GM21619 (cell line): ENCODE measurements at regions not wholly inside any gene's neighbourhood (a gene's known extent, or its start where the extent isn't known, plus 50 kb on each side); places are given as distances from the start of the nearest gene placed in this dataset.

Experiments used
- ATAC-seq: cut with Tn5 transposase; IDR thresholded peaks from one replicate; pipeline ENCODE4 v1.9.1; 2021; ENCODE audit not compliant: unreplicated experiment

- ATAC-seq: no peak
Observed at GRCh38 chr6:47934023-47934422, 152.2 kb downstream of the OPN5 start.

DNA sequence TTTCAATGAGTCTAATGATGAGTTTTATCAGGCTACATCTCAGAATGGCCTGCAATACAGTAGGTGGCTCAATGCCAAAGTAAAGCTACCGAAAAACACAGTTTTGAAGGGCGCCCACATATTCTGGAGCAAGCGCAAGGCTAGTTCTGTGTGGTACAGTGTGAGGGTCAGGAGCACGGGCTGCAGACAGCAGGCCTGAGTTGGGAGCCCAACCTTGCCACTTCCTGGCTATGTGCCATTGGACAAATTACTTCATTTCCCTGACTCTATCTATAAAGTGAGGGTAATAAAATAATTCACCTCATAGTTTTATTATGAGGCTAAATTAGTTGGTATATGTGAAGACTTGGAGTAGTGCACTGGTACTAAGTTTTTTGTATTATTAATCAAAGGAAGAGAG, 150.7 kb downstream of the OPN5 start:
- no peak for ATAC-seq

GRCh38 chr6:47924001-47924400, 142.2 kb downstream of the OPN5 start:
- no peak for ATAC-seq

DNA sequence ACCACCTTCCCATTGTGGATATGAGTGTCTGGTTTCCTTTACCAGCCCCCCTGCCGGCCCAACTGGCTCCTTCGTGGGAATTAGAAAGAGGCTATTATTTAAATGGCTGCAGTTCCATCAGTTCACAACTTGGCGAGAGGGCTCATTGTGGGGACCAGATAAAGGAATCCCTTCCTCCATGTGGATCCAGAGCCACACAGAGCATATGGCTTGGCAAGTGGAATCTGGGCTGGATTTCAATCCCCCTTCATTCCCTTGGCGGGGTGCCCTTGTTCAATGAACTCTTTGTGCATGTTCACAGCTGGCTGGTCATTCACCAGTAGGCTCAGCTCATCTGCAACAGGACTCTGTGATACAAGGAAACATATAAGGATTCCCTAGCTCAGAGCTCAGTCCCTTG, 140.6 kb downstream of the OPN5 start:
- no peak for ATAC-seq

GRCh38 chr6:47919875-47920274, 138.0 kb downstream of the OPN5 start:
- no peak for ATAC-seq

DNA sequence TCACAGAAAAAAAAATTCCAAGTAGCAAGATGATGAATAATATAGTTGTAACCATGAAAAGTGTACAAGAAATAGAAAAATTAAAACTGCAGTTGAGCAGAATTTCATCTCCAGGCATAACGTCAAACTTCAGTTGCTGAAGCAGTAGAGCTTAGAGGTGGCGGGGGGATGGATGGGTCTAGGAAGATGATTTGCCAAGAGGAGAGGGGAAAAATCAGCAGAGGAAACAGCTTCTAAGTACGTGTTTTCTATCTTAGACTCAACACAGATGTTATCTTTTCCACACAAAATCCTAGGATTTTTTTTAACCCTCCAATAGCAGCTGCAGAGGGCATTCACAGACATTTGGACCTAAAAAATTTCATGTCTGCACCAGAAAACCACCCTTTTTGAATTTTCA, 136.0 kb downstream of the OPN5 start:
- no peak for ATAC-seq

- ATAC-seq: no peak
Observed at GRCh38 chr6:47917202-47917601, 135.4 kb downstream of the OPN5 start.

GRCh38 chr6:47915017-47915416, 133.2 kb downstream of the OPN5 start:
- no peak for ATAC-seq

GRCh38 chr6:47908271-47908670, 126.4 kb downstream of the OPN5 start:
- no peak for ATAC-seq

- ATAC-seq: no peak
Observed at GRCh38 chr6:47905717-47906116, 123.9 kb downstream of the OPN5 start.

GRCh38 chr6:47897247-47897646, 115.4 kb downstream of the OPN5 start:
- ATAC-seq: no peak

- ATAC-seq: no peak
Observed at GRCh38 chr6:47890326-47890875, 108.6 kb downstream of the OPN5 start.

DNA sequence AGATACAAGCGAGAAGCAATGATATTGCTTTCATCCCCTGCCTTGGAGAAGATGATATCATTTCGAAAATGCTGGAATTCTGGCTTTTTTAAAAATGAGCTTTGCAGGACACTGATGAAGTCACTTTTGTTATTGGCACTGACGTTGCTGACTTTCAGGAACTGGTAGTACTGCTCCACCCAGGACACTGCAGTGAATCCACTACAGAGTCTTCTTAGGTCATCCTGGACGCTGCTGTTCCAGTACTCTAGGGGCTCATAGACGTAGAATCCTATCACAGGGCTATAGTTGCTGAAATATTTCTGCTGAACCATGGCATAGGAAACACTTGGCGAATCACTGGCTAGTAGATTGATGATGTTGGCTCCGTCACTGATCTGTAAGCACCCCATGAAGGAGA, 97.2 kb downstream of the OPN5 start:
- no peak for ATAC-seq
